Common myeloid progenitor, CD34-positive (primary cell): ENCODE measurements at regions not wholly inside any gene's neighbourhood (a gene's known extent, or its start where the extent isn't known, plus 50 kb on each side); places are given as distances from the start of the nearest gene placed in this dataset.

Source experiments
- CTCF ChIA-PET: fragments of 350-600 bp; sonication (Branson Sonifier 250); formaldehyde crosslinking; loops from one replicate; lab custom pipeline; 2021; ENCODE audit warnings: antibody characterized with exemption; lab: Charles Lee
- POLR2A ChIA-PET: fragments of 350-600 bp; sonication (Branson Sonifier 250); formaldehyde crosslinking; loops from one replicate; lab custom pipeline; 2021; ENCODE audit warnings: antibody characterized with exemption; lab: Charles Lee
- DNase-seq, 3 donors: peaks; one replicate each; pipeline versions ENCODE4 v3.0.0 to v3.0.0-alpha.2; 2013
- H3K27ac ChIP-seq, 2 experiments: 1 replicate in 1 of 2; 2 replicates in 1 of 2; pipeline ENCODE4 v1.7.0; 2013; ENCODE audit warnings: inconsistent platforms in 2 of 2, low read length in 2 of 2, mild to moderate bottlenecking in 2 of 2, low read depth in 1 of 2, moderate library complexity in 1 of 2; ENCODE audit not compliant: severe bottlenecking in 2 of 2, insufficient read depth in 1 of 2, poor library complexity in 1 of 2
- H3K27me3 ChIP-seq, 5 experiments: replicated peaks in 2 of 5; 1 replicate in 3 of 5; 2 replicates in 2 of 5; pipeline versions ENCODE4 v1.6.1 to v1.7.0; 2013; ENCODE audit warnings: low read length in 4 of 5, mild to moderate bottlenecking in 2 of 5, moderate library complexity in 2 of 5, inconsistent platforms in 1 of 5; ENCODE audit not compliant: insufficient read depth in 5 of 5, control insufficient read depth in 4 of 5
- H3K36me3 ChIP-seq, 4 experiments: 1 replicate in 2 of 4; 2 replicates in 2 of 4; pipeline versions ENCODE4 v1.6.1 to v1.7.0; 2013; ENCODE audit warnings: low read length in 3 of 4, control low read depth in 1 of 4, mild to moderate bottlenecking in 1 of 4; ENCODE audit not compliant: control insufficient read depth in 4 of 4, insufficient read depth in 4 of 4
- H3K4me1 ChIP-seq, 4 experiments: 1 replicate in 3 of 4; 2 replicates in 1 of 4; pipeline versions ENCODE4 v1.6.1 to v1.7.1; 2013; ENCODE audit warnings: low read length in 3 of 4, mild to moderate bottlenecking in 3 of 4, control low read depth in 1 of 4, inconsistent platforms in 1 of 4, moderate library complexity in 1 of 4; ENCODE audit not compliant: control insufficient read depth in 4 of 4, insufficient read depth in 4 of 4; ENCODE audit errors: control extremely low read depth in 1 of 4
- H3K4me3 ChIP-seq, 7 experiments: 1 replicate in 4 of 7; 2 replicates in 3 of 7; pipeline versions ENCODE4 v1.5.1 to v1.7.0; 2013; ENCODE audit warnings: mild to moderate bottlenecking in 7 of 7, low read length in 6 of 7, moderate library complexity in 6 of 7, inconsistent platforms in 2 of 7, low read depth in 2 of 7, control low read depth in 1 of 7; ENCODE audit not compliant: insufficient read depth in 4 of 7, control insufficient read depth in 1 of 7; ENCODE audit errors: extremely low read depth in 1 of 7
- H3K9me3 ChIP-seq, 5 experiments: 1 replicate in 4 of 5; 2 replicates in 1 of 5; pipeline versions ENCODE4 v1.6.1 to v1.7.1; 2013; ENCODE audit warnings: low read length in 4 of 5, mild to moderate bottlenecking in 2 of 5, inconsistent platforms in 1 of 5, low read depth in 1 of 5, moderate library complexity in 1 of 5; ENCODE audit not compliant: control insufficient read depth in 4 of 5, insufficient read depth in 2 of 5; ENCODE audit errors: control extremely low read depth in 1 of 5
- WGBS: methylation state at CpG from one replicate; pipeline ENCODE4 v1.1.5; 2013; ENCODE audit not compliant: insufficient coverage; 5-methylcytosine and 5-hydroxymethylcytosine counted together

- Histone ChIP-seq H3K4me1 (no peaks in the 10 kb centered on the region), H3K4me3 (no peak overlapping the region), H3K27ac (no peak overlapping the region), H3K36me3 (no peaks in the 10 kb centered on the region), H3K9me3 (peaks cover 0 to 1% (median 0%) of the 10 kb centered on the region in 5 experiments), H3K27me3 (no peaks in the 10 kb centered on the region)
- ChIA-PET POLR2A (no interaction called here), CTCF (no interaction called here)
- 100% methylated on average over 1 of the region's 3 CpGs for WGBS
- no peak for DNase-seq
These were observed 356.1 kb downstream of the YTHDC2 start for GRCh38 chr5:113869611-113870010.

GRCh38 chr5:113871972-113872371, 358.5 kb downstream of the YTHDC2 start:
- POLR2A ChIA-PET: no interaction called here

GRCh38 chr5:113875096-113875495, 361.6 kb downstream of the YTHDC2 start:
- CTCF ChIA-PET: no interaction called here
- no peaks in the 10 kb centered on the region for H3K4me1 ChIP-seq
- 83% methylated on average over 1 of the region's 2 CpGs for WGBS
- POLR2A ChIA-PET: no interaction called here
- DNase-seq: no peak
- H3K27me3 ChIP-seq: no peaks in the 10 kb centered on the region
- no peak overlapping the region for H3K27ac ChIP-seq
- H3K36me3 ChIP-seq: no peaks in the 10 kb centered on the region
- H3K4me3 ChIP-seq: no peak overlapping the region
- H3K9me3 ChIP-seq: peaks cover 0 to 1% (median 0%) of the 10 kb centered on the region in 5 experiments

More at GRCh38 chr5:113871972-113872371, 358.5 kb downstream of the YTHDC2 start:
- 83% methylated on average over 2 of the region's 4 CpGs for WGBS
- no peak for DNase-seq
- H3K27me3 ChIP-seq: no peaks in the 10 kb centered on the region
- no peaks in the 10 kb centered on the region for H3K36me3 ChIP-seq
- no peaks in the 10 kb centered on the region for H3K4me1 ChIP-seq
- H3K4me3 ChIP-seq: no peak overlapping the region
- no peak overlapping the region for H3K27ac ChIP-seq
- H3K9me3 ChIP-seq: peaks cover 0 to 1% (median 0%) of the 10 kb centered on the region in 5 experiments
- CTCF ChIA-PET: no interaction called here

- DNase-seq: no peak
- H3K4me3 ChIP-seq: no peak overlapping the region
- H3K27ac ChIP-seq: no peak overlapping the region
- H3K9me3 ChIP-seq: no peaks in the 10 kb centered on the region
- no peaks in the 10 kb centered on the region for H3K27me3 ChIP-seq
- POLR2A ChIA-PET: no interaction called here
- no peaks in the 10 kb centered on the region for H3K4me1 ChIP-seq
- CTCF ChIA-PET: no interaction called here
- no peaks in the 10 kb centered on the region for H3K36me3 ChIP-seq
- WGBS: 100% methylated on average over 2 of the region's 4 CpGs
These were observed 378.0 kb downstream of the YTHDC2 start for GRCh38 chr5:113891491-113891890.

GRCh38 chr5:113896789-113897188, 383.3 kb downstream of the YTHDC2 start:
- CTCF ChIA-PET: no interaction called here
- no peaks in the 10 kb centered on the region for H3K9me3 ChIP-seq
- WGBS: 65% methylated on average over 3 of the region's 3 CpGs

GRCh38 chr5:113897748-113898147, 384.3 kb downstream of the YTHDC2 start:
- WGBS: 93% methylated on average over 4 of the region's 5 CpGs
- Histone ChIP-seq H3K4me1 (no peaks in the 10 kb centered on the region), H3K27ac (no peak overlapping the region), H3K9me3 (no peaks in the 10 kb centered on the region), H3K36me3 (no peaks in the 10 kb centered on the region), H3K4me3 (no peak overlapping the region), H3K27me3 (no peaks in the 10 kb centered on the region)
- ChIA-PET CTCF (no interaction called here), POLR2A (no interaction called here)
- no peak for DNase-seq

More at GRCh38 chr5:113896789-113897188, 383.3 kb downstream of the YTHDC2 start:
- POLR2A ChIA-PET: no interaction called here
- no peak for DNase-seq
- H3K4me1 ChIP-seq: no peaks in the 10 kb centered on the region
- no peak overlapping the region for H3K4me3 ChIP-seq
- H3K27ac ChIP-seq: no peak overlapping the region
- H3K27me3 ChIP-seq: no peaks in the 10 kb centered on the region
- H3K36me3 ChIP-seq: no peaks in the 10 kb centered on the region

- ChIA-PET POLR2A (no interaction called here), CTCF (no interaction called here)
- DNase-seq: no peak
- no peaks in the 10 kb centered on the region for H3K9me3 ChIP-seq
- no peak overlapping the region for H3K4me3 ChIP-seq
- no peaks in the 10 kb centered on the region for H3K4me1 ChIP-seq
- H3K27ac ChIP-seq: no peak overlapping the region
- H3K36me3 ChIP-seq: no peaks in the 10 kb centered on the region
- no peaks in the 10 kb centered on the region for H3K27me3 ChIP-seq
These were observed 386.6 kb downstream of the YTHDC2 start for GRCh38 chr5:113900141-113900540.
